Kidney (tissue), 13 donors: ENCODE measurements at regions not wholly inside any gene's neighbourhood (a gene's known extent, or its start where the extent isn't known, plus 50 kb on each side); places are given as distances from the start of the nearest gene placed in this dataset.

Source experiments
- DNase-seq, 5 donors: peaks; one replicate each; pipeline ENCODE4 v3.0.0-alpha.2; 2013 to 2020
- FAIRE-seq: peaks from 2 replicates; lab custom pipeline; 2012; peaks lifted over from hg19 to GRCh38; lab: Jason Lieb, UNC
- H3K27ac ChIP-seq, 2 donors: one replicate each; pipeline ENCODE4 v1.7.0; 2013; ENCODE audit warnings: low read depth in 2 of 2, low read length in 2 of 2, inconsistent platforms in 1 of 2
- H3K27me3 ChIP-seq: one replicate; pipeline ENCODE4 v1.7.1; 2013; ENCODE audit warnings: low read length, inconsistent platforms; ENCODE audit not compliant: control insufficient read depth, insufficient read depth
- H3K36me3 ChIP-seq, 3 donors: one replicate each; pipeline versions ENCODE4 v1.7.0 to v1.7.1; 2013; ENCODE audit warnings: low read length in 3 of 3, control low read depth in 1 of 3, inconsistent platforms in 1 of 3; ENCODE audit not compliant: insufficient read depth in 3 of 3, control insufficient read depth in 2 of 3
- H3K4me1 ChIP-seq, 3 donors: one replicate each; pipeline versions ENCODE4 v1.7.0 to v1.7.1; 2013; ENCODE audit warnings: low read length in 3 of 3, inconsistent platforms in 1 of 3, low read depth in 1 of 3; ENCODE audit not compliant: control insufficient read depth in 2 of 3, insufficient read depth in 2 of 3
- H3K4me3 ChIP-seq, 3 donors: one replicate each; pipeline versions ENCODE4 v1.7.0 to v1.8.1; 2013; ENCODE audit warnings: low read length in 3 of 3, control low read depth in 1 of 3, inconsistent platforms in 1 of 3
- H3K9ac ChIP-seq, 3 donors: one replicate each; pipeline versions ENCODE4 v1.7.0 to v1.7.1; 2013; ENCODE audit warnings: low read length in 3 of 3, control low read depth in 1 of 3, inconsistent platforms in 1 of 3
- H3K9me3 ChIP-seq, 3 donors: one replicate each; pipeline versions ENCODE4 v1.7.0 to v1.7.1; 2013; ENCODE audit warnings: low read length in 3 of 3, control low read depth in 1 of 3, inconsistent platforms in 1 of 3; ENCODE audit not compliant: control insufficient read depth in 2 of 3, insufficient read depth in 1 of 3
- CTCF ChIP-seq: IDR thresholded peaks from 3 replicates; pipeline ENCODE4 v1.5.1; 2012; ENCODE audit warnings: mild to moderate bottlenecking, moderate library complexity, borderline replicate concordance; ENCODE audit not compliant: insufficient read depth; ENCODE audit errors: extremely low read depth
- intact Hi-C: fragments of 100-400 bp; cut with DNase I; formaldehyde crosslinking; loops from one replicate; pipeline ENCODE4 v1.11.1; 2022
- donor health status: control.
- donor health status: control.
- donor health status: control.
- donor health status: control.
- donor health status: control.
- donor health status: DM: yes; HTN: yes; CAD: no.
- donor health status: Normal renal cell carcinoma (clear cell type).

GRCh38 chr7:41346878-41347277 is 356.0 kb downstream of the INHBA start:
- DNase-seq (no peak), FAIRE-seq (no peak)
- Histone ChIP-seq H3K27ac (no peak overlapping the region), H3K4me1 (no peaks in the 10 kb centered on the region), H3K36me3 (no peaks in the 10 kb centered on the region), H3K9ac (no peak overlapping the region), H3K27me3 (no peaks in the 10 kb centered on the region), H3K9me3 (no peaks in the 10 kb centered on the region), H3K4me3 (no peak overlapping the region)
- no peak for TF ChIP-seq CTCF
- intact Hi-C loops, result no loop called here

- Histone ChIP-seq H3K36me3 (no peaks in the 10 kb centered on the region), H3K4me1 (no peaks in the 10 kb centered on the region), H3K9me3 (no peaks in the 10 kb centered on the region), H3K9ac (no peak overlapping the region), H3K4me3 (no peak overlapping the region), H3K27ac (no peak overlapping the region), H3K27me3 (no peaks in the 10 kb centered on the region)
- no peak for FAIRE-seq
- TF ChIP-seq CTCF, result no peak
- intact Hi-C loops, result no loop called here
- peak in 2 of 5 donors; percentile 13 to 43 for DNase-seq
Observed at GRCh38 chr7:41339913-41340676, 362.8 kb downstream of the INHBA start.

- intact Hi-C loops, result no loop called here
- no peak overlapping the region for H3K27ac ChIP-seq
- H3K4me1 ChIP-seq, result no peaks in the 10 kb centered on the region
- H3K4me3 ChIP-seq, result no peak overlapping the region
- H3K9me3 ChIP-seq, result no peaks in the 10 kb centered on the region
- no peak for TF ChIP-seq CTCF
- no peaks in the 10 kb centered on the region for H3K27me3 ChIP-seq
- H3K36me3 ChIP-seq, result no peaks in the 10 kb centered on the region
- FAIRE-seq, result no peak
- H3K9ac ChIP-seq, result no peak overlapping the region
- no peak for DNase-seq
Observed at GRCh38 chr7:41336981-41337380, 365.9 kb downstream of the INHBA start.

- no peaks in the 10 kb centered on the region for H3K9me3 ChIP-seq
- H3K4me1 ChIP-seq, result no peaks in the 10 kb centered on the region
- no peak for DNase-seq
- intact Hi-C loops, result no loop called here
- no peaks in the 10 kb centered on the region for H3K36me3 ChIP-seq
- H3K27ac ChIP-seq, result no peak overlapping the region
- no peak overlapping the region for H3K4me3 ChIP-seq
- TF ChIP-seq CTCF, result no peak
- no peak for FAIRE-seq
- no peak overlapping the region for H3K9ac ChIP-seq
- no peaks in the 10 kb centered on the region for H3K27me3 ChIP-seq
Observed at GRCh38 chr7:41336455-41336952, 366.4 kb downstream of the INHBA start.
